WTC11 (cell line): ENCODE measurements at regions not wholly inside any gene's neighbourhood (a gene's known extent, or its start where the extent isn't known, plus 50 kb on each side); places are given as distances from the start of the nearest gene placed in this dataset.

Experiments
- ATAC-seq: fragments of 200-7000 bp; cut with Tn5 transposase; 2 replicates; pipeline ENCODE4 v1.10.0; 2021; ENCODE audit warnings: mild to moderate bottlenecking, moderate library complexity
- CTCF ChIA-PET: fragments of 300-600 bp; sonication (Branson Sonifier 250); formaldehyde crosslinking; loops from one replicate; lab custom pipeline; 2021; ENCODE audit warnings: antibody characterized with exemption; lab: Charles Lee
- POLR2A ChIA-PET: fragments of 350-600 bp; sonication (Branson Sonifier 250); formaldehyde crosslinking; loops from one replicate; lab custom pipeline; 2021; ENCODE audit warnings: antibody characterized with exemption; lab: Charles Lee
- DNase-seq: peaks from one replicate; pipeline ENCODE4 v3.0.0; 2021; ENCODE audit warnings: low spot score
- H3K27ac Mint-ChIP-seq: 2 replicates; pipeline ENCODE4 v1.8.0; 2021; ENCODE audit warnings: mixed read lengths
- H3K27me3 Mint-ChIP-seq: 2 replicates; pipeline ENCODE4 v1.8.0; 2021; ENCODE audit warnings: low read depth, mild to moderate bottlenecking, moderate library complexity, mixed read lengths
- H3K36me3 Mint-ChIP-seq: 2 replicates; pipeline ENCODE4 v1.8.0; 2021; ENCODE audit warnings: mixed read lengths
- H3K4me1 Mint-ChIP-seq: 2 replicates; pipeline ENCODE4 v1.8.0; 2022; ENCODE audit warnings: mixed read lengths
- H3K4me3 Mint-ChIP-seq: 2 replicates; pipeline ENCODE4 v1.8.0; 2021; ENCODE audit warnings: mild to moderate bottlenecking, moderate library complexity, mixed read lengths
- H3K9me3 Mint-ChIP-seq: 2 replicates; pipeline ENCODE4 v1.8.0; 2021; ENCODE audit warnings: mixed read lengths
- ARID4B ChIP-seq: sonication (generic); formaldehyde crosslinking; IDR thresholded peaks from 2 replicates; pipeline ENCODE4 v1.8.0; 2023; ENCODE audit warnings: missing genetic modification reagents, mild to moderate bottlenecking, borderline replicate concordance
- ATF6 ChIP-seq: sonication (generic); formaldehyde crosslinking; IDR thresholded peaks from 2 replicates; pipeline ENCODE4 v1.8.1; 2023; ENCODE audit warnings: mild to moderate bottlenecking, missing genetic modification reagents
- CDX4 ChIP-seq: fragments of 250-450 bp; sonication (Bioruptor Pico); IDR thresholded peaks from 2 replicates; pipeline ENCODE4 v1.9.0; 2021; ENCODE audit warnings: moderate library complexity, mild to moderate bottlenecking, inconsistent platforms, borderline replicate concordance
- CREB1 ChIP-seq: sonication (generic); formaldehyde crosslinking; IDR thresholded peaks from 2 replicates; pipeline ENCODE4 v1.8.0; 2023; ENCODE audit warnings: mild to moderate bottlenecking, missing genetic modification reagents
- E2F4 ChIP-seq: sonication (generic); formaldehyde crosslinking; IDR thresholded peaks from 2 replicates; pipeline ENCODE4 v1.8.1; 2022; ENCODE audit warnings: low read depth, mild to moderate bottlenecking, moderate library complexity, missing genetic modification reagents, borderline replicate concordance
- E2F5 ChIP-seq: sonication (generic); formaldehyde crosslinking; IDR thresholded peaks from 2 replicates; pipeline ENCODE4 v1.8.1; 2022; ENCODE audit warnings: mild to moderate bottlenecking, moderate library complexity, missing genetic modification reagents
- ELF4 ChIP-seq: sonication (generic); formaldehyde crosslinking; IDR thresholded peaks from 2 replicates; pipeline ENCODE4 v1.8.1; 2022; ENCODE audit warnings: low read depth, mild to moderate bottlenecking, moderate library complexity, missing genetic modification reagents
- EMX1 ChIP-seq: fragments of 250-450 bp; sonication (Bioruptor Pico); IDR thresholded peaks from 2 replicates; pipeline ENCODE4 v1.8.0; 2021; ENCODE audit warnings: mild to moderate bottlenecking
- ETV6 ChIP-seq: sonication (generic); formaldehyde crosslinking; IDR thresholded peaks from 2 replicates; pipeline ENCODE4 v1.8.1; 2022; ENCODE audit warnings: mild to moderate bottlenecking, missing genetic modification reagents
- MXD4 ChIP-seq: fragments of 250-450 bp; sonication (Bioruptor Pico); IDR thresholded peaks from 2 replicates; pipeline ENCODE4 v1.8.0; 2021; ENCODE audit warnings: mild to moderate bottlenecking, moderate library complexity, borderline replicate concordance
- MYBL2 ChIP-seq: sonication (generic); formaldehyde crosslinking; IDR thresholded peaks from 2 replicates; pipeline ENCODE4 v1.8.1; 2023; ENCODE audit warnings: mild to moderate bottlenecking, moderate library complexity, missing genetic modification reagents
- NFE2L1 ChIP-seq: sonication (generic); formaldehyde crosslinking; IDR thresholded peaks from 2 replicates; pipeline ENCODE4 v1.8.1; 2023; ENCODE audit warnings: missing genetic modification reagents
- NR1H2 ChIP-seq: sonication (generic); formaldehyde crosslinking; IDR thresholded peaks from 2 replicates; pipeline ENCODE4 v1.9.0; 2021; ENCODE audit warnings: mild to moderate bottlenecking, moderate library complexity, missing genetic modification reagents
- PREB ChIP-seq: sonication (generic); formaldehyde crosslinking; IDR thresholded peaks from 2 replicates; pipeline ENCODE4 v1.8.1; 2022; ENCODE audit warnings: mild to moderate bottlenecking, missing genetic modification reagents, moderate library complexity, borderline replicate concordance
- STAT6 ChIP-seq: sonication (generic); formaldehyde crosslinking; conservative IDR thresholded peaks from 2 replicates; pipeline ENCODE4 v1.8.1; 2023; ENCODE audit warnings: mild to moderate bottlenecking, low read depth, missing genetic modification reagents, moderate library complexity

- no peaks in the 10 kb centered on the region for H3K36me3 Mint-ChIP-seq
- no peaks in the 10 kb centered on the region for H3K27me3 Mint-ChIP-seq
- no peak overlapping the region for H3K27ac Mint-ChIP-seq
- POLR2A ChIA-PET = no interaction called here
- H3K9me3 Mint-ChIP-seq = no peaks in the 10 kb centered on the region
- no peaks in the 10 kb centered on the region for H3K4me1 Mint-ChIP-seq
- CTCF ChIA-PET = no interaction called here
- DNase-seq (no peak), ATAC-seq (no peak)
- no peak overlapping the region for H3K4me3 Mint-ChIP-seq
- TF ChIP-seq MXD4 (CRISPR knock-in tag) (no peak), NFE2L1 (CRISPR knock-in tag) (no peak), MYBL2 (CRISPR knock-in tag) (no peak), ARID4B (no peak), STAT6 (CRISPR knock-in tag) (no peak), CDX4 (CRISPR knock-in tag) (no peak), EMX1 (CRISPR knock-in tag) (no peak), E2F5 (CRISPR knock-in tag) (no peak), ATF6 (CRISPR knock-in tag) (no peak), ETV6 (CRISPR knock-in tag) (no peak), CREB1 (CRISPR knock-in tag) (no peak), E2F4 (no peak), PREB (no peak), NR1H2 (CRISPR knock-in tag) (no peak), ELF4 (CRISPR knock-in tag) (no peak)
Observed at GRCh38 chr1:101181930-101182329, 54.9 kb upstream of the S1PR1 start.
